Stimulated activated CD4-positive, alpha-beta T cell treated with anti-CD3 and anti-CD28 coated beads, Interleukin-2, amount 100 ng/mL, for 48 hours (primary cell): ENCODE measurements at regions not wholly inside any gene's neighbourhood (a gene's known extent, or its start where the extent isn't known, plus 50 kb on each side); places are given as distances from the start of the nearest gene placed in this dataset.

Source experiments
- DNase-seq, 2 donors: peaks; one replicate each; pipeline ENCODE4 v3.0.0-alpha.2; 2020

DNA sequence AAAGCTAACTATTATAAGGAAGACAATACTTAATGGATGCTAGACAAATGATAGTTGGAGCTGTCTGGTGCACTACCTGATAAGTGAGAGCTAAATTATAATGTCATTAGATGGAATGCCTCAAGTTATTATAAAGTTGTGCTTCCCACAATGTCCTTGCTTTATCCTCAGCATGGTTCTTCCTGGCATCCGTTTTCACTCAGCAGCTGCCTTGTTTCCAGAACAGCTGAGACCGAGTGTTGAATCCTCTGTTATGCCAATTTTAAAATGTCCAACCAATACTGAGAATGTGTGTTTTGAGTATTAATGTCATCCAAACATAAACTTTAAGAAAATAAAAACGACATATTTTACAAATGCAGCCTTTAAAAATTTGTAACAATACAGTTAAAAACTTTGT is 286.7 kb upstream of the SOX2 start:
- DNase-seq, result no peak

DNA sequence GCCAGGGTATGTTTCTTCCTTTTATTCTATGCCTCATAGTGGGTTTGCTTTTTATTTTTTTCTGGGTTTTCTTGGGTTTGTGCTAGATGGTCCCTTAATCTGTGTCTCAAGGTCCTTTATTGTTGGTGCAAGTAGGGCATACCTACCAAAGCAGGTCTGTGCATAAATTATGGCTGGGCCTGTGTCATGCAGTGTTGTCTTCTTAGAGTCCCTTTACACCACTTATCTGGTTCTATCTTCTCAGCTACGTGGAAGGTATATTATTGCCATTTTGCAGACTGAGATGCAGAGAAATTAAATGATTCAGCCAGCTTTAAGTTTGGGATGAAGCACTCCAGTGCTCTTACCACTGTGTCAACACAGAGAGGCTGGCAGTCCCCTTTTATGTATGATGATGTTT is 293.5 kb upstream of the SOX2 start:
- DNase-seq, result no peak

DNA sequence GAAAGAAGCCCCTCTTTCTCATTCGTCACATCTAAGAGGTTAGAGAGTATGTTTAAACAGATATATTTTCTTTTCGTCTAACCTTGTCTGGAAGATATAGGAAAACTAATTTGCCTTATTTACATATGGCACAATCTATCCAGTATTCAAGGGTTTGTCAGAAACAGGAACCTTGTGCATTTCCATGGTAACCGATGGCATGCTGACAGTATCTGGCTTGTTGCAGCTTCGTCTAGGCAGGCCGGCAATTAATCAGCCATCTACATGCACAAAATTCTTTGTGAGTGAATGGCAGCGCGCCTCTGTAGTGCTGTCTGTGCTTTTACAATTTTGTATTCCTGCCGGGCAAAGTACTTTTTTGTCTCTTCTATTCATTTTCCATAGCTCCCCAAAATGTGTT is 294.0 kb upstream of the SOX2 start:
- DNase-seq, result no peak

DNA sequence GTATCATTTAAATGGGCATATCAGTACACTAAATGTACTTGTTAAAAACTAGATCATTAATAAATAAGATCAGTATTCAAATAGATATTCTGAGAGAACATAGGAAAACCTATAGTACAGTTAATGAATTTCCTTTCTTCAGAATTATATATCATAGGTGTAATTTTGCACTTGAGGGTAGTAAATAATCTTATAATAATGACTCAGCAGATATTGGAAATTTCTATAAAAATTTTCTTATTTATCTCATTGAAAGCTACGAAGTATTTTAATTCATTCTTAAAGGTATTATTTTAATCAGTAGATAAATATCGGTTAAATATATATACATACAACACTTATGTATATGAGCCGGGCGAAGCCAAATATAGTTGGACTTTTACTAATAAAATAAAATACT is 300.9 kb upstream of the SOX2 start:
- DNase-seq, result no peak

DNA sequence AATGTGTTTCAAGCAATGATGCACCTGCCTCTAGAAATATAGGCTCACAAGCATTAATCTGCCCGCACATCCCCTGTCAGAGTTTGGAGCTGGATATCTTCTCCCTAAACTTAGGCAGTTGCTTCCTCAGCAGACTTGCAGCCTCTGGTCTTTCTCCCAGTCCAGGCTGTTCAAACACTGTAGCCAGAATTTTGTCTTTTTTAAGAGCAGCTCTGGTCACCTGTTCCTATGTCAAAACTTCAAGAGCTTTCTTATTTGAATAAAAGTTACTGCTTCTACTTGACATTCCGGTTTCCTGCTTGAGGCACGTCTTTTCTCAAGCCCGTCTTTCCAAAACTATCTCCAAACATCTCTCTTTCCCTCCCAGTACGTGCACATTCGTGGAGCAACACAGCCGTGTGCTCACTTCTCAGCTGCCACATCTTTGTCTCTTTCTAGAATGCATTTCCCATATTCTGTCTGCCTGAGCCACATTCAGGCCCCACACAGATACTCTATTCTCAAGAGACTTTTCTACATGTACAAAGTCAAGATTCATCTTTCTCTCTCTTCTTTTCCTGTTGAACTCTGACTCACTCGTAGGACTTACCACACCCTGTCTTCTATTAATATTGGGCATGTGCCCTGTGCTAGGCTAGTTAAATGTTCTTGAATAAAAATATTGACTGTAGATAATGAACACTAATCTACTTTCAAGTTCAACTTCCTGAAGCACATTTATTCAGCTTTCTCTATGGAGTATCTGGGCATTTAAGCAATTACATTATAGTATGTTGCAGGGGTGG is 307.7 kb upstream of the SOX2 start:
- DNase-seq, result no peak

DNA sequence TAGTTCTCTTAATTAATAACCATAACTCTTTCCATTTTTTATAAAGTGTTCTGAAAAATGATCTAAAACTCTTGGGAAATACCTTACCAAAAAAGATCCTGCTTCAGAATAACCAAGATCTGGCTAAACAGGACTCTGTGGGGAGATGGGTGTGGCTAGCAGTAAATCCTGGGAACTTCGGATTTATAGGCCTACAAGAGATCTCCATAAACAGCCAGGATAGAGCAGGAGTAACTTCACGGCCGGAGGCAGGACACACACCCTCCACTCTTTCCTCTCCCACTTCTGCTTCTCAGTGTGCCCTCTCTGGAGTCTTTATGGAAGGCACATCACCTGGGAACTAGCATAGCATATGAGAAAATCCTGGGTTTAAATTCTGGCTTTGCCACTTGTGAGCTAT is 309.4 kb upstream of the SOX2 start:
- no peak for DNase-seq

DNA sequence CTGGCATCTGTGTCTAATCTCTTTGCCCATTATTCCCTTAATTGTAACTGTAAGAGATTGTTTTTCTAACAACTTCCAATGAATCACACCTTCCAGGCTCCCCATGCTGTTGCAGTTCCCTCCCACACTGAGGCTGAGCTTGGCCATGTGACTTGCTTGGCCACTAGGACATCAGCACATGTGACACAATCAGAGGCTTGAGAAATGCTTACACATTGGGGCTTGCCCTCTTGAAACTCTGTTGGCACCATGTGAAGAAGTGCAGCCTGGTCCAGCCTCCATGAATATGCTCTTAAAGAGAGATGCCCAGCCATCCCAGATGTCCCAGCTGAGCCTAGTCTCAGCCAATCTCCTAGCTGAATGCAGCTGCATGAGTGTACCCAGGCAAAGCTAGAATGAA is 326.8 kb upstream of the SOX2 start:
- no peak for DNase-seq

DNA sequence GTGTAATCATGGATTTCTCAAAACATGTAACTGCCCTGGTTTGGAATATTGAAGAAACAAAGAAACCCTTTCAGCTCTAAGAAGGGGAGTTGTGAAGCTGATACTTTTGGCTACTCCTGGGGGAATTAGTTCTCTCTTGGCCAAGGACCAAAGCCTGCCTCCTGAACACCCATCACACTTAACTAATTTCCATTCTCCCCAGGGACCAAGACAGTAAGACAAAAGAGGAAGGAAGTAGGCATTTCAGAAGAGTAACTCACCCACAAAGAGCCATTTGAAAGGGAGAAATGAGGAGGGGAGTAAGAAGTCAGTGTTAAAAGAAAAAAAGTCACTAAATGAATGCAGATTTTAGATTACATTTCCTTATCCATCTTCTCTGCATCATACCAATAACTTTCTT is 328.0 kb upstream of the SOX2 start:
- DNase-seq, result no peak

DNA sequence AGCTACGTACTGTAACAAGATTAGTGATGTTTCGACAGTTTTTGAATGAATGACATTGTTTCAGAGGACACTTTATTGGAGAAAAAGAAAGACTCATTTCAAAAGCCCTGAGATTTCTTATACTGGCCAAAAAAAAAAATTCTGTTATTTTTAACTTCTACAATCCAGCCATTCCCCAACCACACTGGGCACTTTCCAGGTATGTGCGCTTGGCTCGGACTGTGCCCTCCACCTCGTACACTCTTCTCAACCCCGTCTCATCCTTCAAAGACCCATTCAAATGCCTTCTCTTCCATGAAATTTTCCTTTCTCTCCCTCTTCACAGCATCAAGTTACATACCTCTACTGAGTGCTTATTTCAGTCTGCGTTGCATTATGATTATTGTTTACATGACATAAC is 328.5 kb upstream of the SOX2 start:
- DNase-seq, result no peak

DNA sequence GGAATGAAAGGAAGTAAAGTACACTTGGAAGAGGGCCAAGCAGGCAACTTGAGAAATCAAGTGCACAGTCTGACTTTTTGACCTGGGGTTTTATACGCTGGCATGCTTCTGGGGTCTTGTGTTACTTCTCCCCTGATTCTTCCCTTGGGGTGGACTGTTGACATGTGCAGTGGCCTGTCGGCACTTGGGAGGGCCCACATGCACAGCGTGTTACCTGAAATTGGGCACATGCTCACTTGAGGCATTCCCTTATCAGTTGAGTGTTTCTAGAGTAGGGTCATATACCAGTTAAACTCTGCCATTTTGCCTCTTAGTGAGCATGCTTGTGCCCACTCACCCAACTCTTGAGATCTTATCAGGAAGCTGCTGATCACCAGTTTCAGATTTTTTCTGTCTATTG is 329.1 kb upstream of the SOX2 start:
- DNase-seq, result no peak

DNA sequence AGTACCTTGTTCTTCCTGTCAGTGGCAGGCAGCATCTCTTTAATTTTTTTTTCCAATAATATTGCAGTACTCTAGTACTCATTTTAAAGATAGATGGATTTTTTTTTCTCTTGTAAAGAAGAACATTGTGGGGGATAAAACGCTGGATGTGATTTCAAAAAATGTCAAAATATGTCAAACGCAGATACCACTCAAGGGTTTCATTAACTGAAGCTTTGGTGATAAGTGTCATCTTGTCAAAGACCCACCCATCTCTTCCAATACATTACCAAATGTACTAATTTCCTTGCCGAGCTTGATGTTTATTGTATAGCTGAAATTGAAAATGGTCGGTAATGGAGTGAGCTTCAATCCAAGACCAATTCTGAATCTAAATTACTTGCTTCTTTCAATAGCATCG is 332.4 kb upstream of the SOX2 start:
- DNase-seq, result no peak

DNA sequence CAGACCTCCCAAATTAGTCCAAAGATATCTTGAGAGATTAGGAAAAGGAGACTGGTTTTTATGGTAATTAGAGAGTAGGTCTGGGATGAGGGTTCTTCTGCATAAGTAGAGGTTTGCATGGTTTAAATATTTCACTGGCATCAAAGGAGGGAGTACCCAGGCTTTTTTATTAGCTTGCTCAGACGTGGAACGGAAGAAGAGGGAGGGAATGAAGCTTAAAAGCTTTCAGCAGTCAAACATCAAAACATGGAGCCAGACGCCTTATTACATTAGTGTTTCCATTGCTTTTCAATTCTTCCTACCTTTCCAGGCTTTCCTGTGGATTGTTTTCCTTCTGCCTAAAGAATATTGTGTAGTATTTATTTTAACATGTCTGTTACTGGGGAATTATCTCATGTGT is 342.1 kb upstream of the SOX2 start:
- no peak for DNase-seq

DNA sequence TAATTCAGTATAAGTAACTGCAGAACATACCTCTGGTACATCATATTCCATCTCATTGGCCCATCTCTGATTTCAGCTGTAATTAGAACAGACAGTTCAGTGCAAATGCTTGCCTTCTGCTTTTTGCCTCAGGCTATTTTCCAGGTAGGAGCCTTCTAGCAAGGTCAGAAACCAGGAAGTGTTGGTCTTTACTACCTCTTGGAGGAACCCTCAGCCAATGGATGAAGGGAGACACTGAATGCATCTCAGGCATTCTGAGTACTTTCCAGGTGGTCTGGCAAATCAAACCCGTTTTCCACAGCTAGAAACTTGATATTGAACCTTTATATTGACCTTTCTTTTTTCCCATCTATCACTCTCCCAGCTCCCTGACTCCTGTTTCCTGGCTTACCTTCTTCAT is 348.5 kb upstream of the SOX2 start:
- no peak for DNase-seq

DNA sequence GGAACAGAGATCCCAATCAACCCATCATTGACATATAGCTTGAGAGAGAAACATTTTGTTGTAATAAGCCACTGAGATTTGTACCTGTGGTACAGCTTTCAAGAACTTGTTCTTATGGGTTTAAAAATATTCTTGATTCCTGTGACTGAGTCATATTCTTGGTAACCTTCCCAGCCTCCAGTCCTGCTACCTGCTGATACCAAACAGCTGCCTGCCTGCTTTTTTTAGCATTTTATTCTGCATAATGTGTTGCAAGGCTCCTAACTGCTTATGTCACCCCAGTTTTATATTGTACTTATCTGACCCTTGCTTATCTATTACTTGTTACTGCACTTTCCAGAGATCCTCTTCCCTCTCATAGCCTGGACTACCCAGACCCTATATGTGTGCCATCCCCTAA is 349.3 kb upstream of the SOX2 start:
- DNase-seq, result no peak

DNA sequence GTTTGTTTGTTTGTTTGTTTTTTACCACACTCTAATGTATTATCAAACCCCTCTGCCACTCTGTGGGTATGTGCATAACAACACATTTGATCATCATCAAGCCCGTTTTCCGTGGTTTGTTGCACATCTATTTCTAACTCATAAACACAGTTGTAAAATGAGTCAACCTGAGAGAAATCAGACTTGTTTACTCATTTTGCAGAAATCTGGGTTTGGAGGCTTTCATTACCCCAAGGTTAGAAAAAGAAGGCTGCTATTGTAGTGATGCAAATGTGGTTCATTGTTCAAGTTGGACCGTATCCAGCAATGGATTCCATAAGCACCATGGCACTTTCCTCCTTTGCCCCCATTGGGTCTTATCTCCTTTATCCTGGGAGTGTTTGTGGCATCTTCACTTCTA is 353.2 kb upstream of the SOX2 start:
- no peak for DNase-seq

DNA sequence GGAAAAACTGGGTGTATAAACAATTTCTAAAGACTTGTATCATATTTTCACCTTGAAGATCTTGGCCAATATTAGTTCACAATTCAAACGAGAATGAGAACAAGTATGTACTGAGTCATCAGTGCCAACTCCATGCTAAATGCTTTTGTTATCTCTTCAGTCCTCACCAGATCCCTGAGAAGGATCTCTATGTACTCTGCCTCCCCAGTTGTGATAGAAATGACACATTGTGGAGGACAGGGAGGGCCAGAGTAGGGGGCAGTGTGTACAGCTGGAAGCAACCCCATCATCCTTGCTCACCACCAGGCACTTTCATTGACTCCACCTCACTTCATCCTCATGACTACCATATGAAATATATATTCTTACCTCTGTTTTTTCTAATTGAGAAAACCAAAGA is 353.7 kb upstream of the SOX2 start:
- no peak for DNase-seq

DNA sequence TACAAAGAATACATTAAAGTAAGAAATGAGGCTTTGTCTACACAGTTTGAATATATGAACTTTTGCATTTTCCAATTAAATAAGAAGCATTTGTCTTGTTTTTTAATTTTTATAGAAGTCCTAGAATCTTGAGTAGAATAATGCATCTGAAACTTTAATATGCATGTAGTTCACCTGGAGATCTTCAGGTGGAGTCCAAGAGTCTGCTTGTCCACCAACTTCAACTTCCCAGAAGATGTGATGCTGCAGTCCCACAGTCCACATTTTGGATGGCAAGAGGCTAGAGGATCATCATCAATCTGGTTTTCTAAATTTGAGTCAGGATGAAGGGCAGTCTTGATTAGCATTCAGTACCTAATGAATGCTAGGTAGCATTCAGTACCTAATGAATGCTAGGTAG is 357.6 kb upstream of the SOX2 start:
- no peak for DNase-seq

DNA sequence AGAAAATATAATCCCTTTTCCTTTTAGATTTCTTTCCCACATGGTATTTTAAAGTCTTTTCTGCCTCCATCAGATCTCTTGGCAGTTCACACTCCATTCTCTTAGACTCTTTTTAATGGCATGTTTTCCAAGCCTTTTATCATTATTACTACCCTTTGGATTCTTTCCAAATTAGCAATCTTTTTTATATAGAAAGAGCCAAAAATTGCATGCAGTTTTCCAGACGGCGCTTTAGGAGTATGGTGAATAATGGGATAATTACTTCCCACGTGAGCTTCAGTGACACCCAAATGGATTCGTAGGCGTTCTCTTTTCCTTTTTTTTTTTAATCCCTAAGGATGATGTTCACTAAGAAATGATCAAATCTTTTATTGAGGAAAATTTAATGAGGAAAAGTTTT is 354.8 kb upstream of the DNAJC19 start:
- no peak for DNase-seq

DNA sequence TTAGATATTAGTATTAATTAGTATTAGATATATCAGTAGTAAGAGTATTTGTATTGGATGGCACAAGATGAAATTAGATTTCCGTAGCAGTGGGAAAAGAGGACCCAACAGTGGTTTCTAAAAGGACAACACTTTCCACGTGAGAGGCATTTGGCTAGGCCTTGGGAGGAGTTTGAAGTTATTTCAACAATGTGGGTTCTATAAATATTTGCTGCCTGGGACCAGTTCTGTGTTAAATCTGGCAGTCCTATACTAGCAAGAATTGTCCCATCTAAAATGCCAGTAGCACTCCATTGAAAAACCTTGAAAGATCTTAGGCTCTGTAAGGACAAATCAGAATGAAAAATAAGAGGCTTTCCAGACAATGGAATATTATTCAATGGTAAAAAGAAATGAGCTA is 347.1 kb upstream of the DNAJC19 start:
- DNase-seq, result no peak

DNA sequence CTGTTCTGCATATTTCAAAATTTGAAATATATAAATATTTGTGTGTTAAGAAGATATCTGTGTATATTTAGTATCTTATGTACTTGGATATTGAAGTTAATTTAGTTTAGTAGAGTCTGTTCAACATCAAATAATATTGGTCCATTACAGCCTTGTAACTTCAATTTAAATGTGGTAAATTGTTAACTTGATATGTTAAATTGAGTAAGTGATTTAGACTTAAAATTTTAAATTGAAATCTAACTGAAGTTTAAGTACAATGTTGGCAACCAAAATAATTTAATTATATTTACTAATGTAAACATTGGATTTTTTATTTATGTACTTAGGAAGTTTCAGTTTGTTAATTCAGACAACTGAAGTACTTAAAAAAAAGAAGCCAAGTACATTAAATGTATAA is 343.9 kb upstream of the DNAJC19 start:
- no peak for DNase-seq

DNA sequence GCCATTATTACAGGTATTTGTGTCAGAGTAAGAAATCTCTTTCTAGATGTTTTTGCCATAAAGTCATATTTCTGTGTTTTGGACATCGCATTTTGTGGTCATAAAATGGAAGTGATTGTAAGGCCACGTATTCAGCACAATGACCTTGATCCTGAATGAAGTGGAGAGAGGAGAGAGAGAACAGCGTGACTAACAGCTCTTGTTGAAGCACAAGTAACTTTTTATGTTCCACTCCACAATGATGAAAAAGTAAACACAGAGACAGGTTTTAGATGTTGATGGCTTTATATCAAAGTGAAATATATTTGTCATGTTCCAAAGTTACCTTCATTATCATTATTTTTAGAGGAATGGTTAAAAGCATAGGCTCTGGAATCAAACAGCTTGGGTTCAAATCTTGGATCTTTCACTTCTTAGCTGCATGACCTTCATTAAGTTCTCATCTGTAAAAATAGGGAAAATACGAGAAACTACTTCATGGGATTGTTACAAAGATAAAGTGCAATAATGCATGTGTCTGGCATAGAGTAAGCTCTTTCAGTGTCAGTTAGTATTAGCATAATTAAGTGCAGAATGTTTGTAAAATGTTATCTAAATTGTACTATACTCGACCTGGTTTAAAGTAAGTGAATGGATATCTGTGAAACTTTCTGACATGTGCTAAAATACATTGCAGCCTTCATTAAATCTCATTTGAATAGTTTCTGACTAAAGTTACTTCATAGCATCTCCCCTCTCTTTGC is 341.5 kb upstream of the DNAJC19 start:
- DNase-seq, result no peak

DNA sequence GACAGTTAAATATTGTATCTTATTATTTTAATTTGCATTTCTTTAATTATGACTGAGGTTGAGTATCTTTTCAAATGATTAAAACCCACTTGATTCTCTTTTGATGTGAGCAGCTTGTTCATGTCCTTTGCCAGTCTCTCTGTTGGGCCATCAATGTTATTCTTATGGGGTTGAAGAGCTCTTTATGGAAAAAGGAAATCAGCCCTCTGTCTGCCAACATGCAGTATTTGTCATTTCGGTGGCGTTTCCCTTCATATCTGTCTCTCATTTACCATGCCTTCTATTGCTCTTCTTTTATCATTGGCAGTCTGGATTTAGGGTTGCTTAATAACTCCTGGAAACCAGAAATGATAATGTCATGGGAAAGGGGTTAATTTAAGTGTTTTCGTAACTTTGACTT is 340.7 kb upstream of the DNAJC19 start:
- DNase-seq, result no peak

DNA sequence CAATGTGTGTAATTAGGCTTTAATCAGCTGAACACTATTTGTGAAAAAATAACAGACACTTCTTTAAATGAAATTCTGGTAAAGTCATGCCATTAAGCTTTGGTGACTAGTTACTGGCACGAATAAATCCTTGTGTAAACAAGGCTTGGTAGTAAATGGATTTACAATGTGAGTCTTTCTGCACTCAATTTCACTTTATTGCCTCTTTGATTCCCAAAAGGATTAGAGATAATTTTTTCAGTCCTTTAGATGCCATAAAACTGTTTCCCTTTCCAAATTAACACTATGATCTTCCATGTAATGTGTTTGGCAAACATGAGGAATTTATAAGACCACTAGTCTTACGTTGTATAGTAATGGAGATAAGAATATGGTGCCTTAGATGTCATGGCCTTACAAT is 339.5 kb upstream of the DNAJC19 start:
- DNase-seq, result no peak

DNA sequence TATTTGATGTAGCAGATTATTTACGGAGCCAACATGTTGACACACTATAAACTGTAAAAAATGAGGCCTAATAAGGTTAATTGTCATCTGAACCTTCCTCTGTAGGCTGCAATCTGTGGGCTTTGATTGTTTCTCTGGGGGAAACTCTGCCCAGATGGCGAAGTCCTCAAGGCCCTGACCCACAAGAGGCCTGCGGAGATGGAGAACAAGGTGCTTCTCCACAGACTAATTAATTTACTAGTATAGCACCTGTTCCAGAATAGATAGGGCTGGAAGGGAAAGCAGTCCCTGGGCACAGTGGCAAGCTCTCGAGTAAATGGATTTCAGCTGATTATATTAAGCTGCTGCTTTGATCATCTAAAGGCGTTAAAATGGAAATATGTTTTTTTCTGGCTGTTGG is 338.8 kb upstream of the DNAJC19 start:
- DNase-seq, result no peak

DNA sequence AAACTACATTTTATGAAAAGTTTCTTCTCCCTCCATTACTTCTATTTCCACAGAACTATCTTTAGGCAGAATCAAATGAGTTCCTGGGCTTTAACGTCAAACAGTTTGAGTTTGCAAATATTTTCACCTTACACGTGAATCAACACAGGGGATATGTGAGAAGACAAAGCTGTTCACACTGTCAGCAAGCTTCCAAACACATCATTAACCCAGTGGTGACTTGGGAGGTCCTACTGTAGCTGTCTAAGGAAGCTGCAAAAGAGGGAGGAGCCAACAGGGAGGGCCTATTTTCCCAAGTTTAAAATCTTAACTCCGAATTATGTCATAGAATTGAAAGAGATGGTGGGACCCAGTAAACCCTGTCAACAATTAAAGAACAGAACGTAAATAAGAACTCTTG is 337.8 kb upstream of the DNAJC19 start:
- no peak for DNase-seq
